T-helper 2 cell treated with Interferon-gamma antibody and Interleukin-4, amounts not matched to agents 5 μg/mL and 100 μg/mL, for 36 hours (primary cell): ENCODE measurements at regions not wholly inside any gene's neighbourhood (a gene's known extent, or its start where the extent isn't known, plus 50 kb on each side); places are given as distances from the start of the nearest gene placed in this dataset.

ENCODE experiments used
- DNase-seq: peaks from one replicate; pipeline ENCODE4 v3.0.0; 2021; ENCODE audit warnings: low spot score
- H3K27ac Mint-ChIP-seq: one replicate; pipeline ENCODE4 v1.8.0; 2021; ENCODE audit warnings: mild to moderate bottlenecking, mixed read lengths
- H3K27me3 Mint-ChIP-seq: one replicate; pipeline ENCODE4 v1.8.0; 2021; ENCODE audit warnings: low read depth, mixed read lengths
- H3K36me3 Mint-ChIP-seq: one replicate; pipeline ENCODE4 v1.8.0; 2021; ENCODE audit warnings: low read depth, mixed read lengths
- H3K4me1 Mint-ChIP-seq: one replicate; pipeline ENCODE4 v1.8.0; 2021; ENCODE audit warnings: low read depth, mixed read lengths
- H3K4me3 Mint-ChIP-seq: one replicate; pipeline ENCODE4 v1.8.0; 2022; ENCODE audit warnings: mild to moderate bottlenecking, moderate library complexity, mixed read lengths
- H3K9me3 Mint-ChIP-seq: one replicate; pipeline ENCODE4 v1.8.0; 2021; ENCODE audit warnings: mixed read lengths

DNA sequence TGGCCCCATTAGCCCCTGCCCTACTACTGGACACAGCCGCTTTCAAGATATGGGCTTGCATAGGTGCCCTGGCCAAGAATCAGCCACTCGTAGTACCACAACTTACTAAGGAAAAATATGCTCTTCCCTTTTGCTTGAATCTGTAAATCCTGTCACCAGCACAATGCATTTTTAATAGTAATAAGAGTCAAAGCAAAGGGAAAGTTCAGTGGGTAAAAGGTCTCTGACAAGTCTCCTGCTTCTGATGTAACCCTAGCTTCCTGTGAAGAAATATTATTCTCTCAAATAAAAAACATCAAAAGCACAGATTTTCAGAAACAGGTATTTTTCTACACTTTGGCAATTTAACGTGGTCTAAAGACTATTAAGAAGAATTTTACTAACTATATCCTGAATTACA, 373.8 kb downstream of the GJA1 start:
- Mint-ChIP-seq H3K4me3 (no peak overlapping the region), H3K27ac (no peak overlapping the region), H3K27me3 (no peaks in the 10 kb centered on the region), H3K36me3 (no peaks in the 10 kb centered on the region), H3K9me3 (no peaks in the 10 kb centered on the region), H3K4me1 (no peaks in the 10 kb centered on the region)
- DNase-seq = no peak

- no peak overlapping the region for H3K4me3 Mint-ChIP-seq
- no peaks in the 10 kb centered on the region for H3K9me3 Mint-ChIP-seq
- no peaks in the 10 kb centered on the region for H3K4me1 Mint-ChIP-seq
- DNase-seq = no peak
- H3K36me3 Mint-ChIP-seq = no peaks in the 10 kb centered on the region
- H3K27ac Mint-ChIP-seq = no peak overlapping the region
- H3K27me3 Mint-ChIP-seq = no peaks in the 10 kb centered on the region
Observed at GRCh38 chr6:121810158-121811032, 374.9 kb downstream of the GJA1 start.

- H3K36me3 Mint-ChIP-seq = no peaks in the 10 kb centered on the region
- H3K9me3 Mint-ChIP-seq = no peaks in the 10 kb centered on the region
- no peaks in the 10 kb centered on the region for H3K27me3 Mint-ChIP-seq
- H3K4me1 Mint-ChIP-seq = no peaks in the 10 kb centered on the region
- DNase-seq = no peak
- H3K27ac Mint-ChIP-seq = no peak overlapping the region
- H3K4me3 Mint-ChIP-seq = no peak overlapping the region
Observed at GRCh38 chr6:121811106-121811505, 375.7 kb downstream of the GJA1 start.

- Mint-ChIP-seq H3K4me3 (no peak overlapping the region), H3K27ac (no peak overlapping the region), H3K27me3 (no peaks in the 10 kb centered on the region), H3K36me3 (no peaks in the 10 kb centered on the region), H3K4me1 (no peaks in the 10 kb centered on the region), H3K9me3 (peaks cover 14% of the 10 kb centered on the region)
- no peak for DNase-seq
Observed at GRCh38 chr6:121816361-121816760, 380.9 kb downstream of the GJA1 start.

- H3K4me3 Mint-ChIP-seq = no peak overlapping the region
- no peaks in the 10 kb centered on the region for H3K4me1 Mint-ChIP-seq
- H3K9me3 Mint-ChIP-seq = peaks cover 14% of the 10 kb centered on the region
- H3K27me3 Mint-ChIP-seq = no peaks in the 10 kb centered on the region
- peaks cover 2% of the 10 kb centered on the region for H3K36me3 Mint-ChIP-seq
- DNase-seq = no peak
- H3K27ac Mint-ChIP-seq = no peak overlapping the region
Observed at GRCh38 chr6:121816906-121817540, 381.6 kb downstream of the GJA1 start.

- H3K27ac Mint-ChIP-seq = no peak overlapping the region
- peaks cover 3% of the 10 kb centered on the region for H3K36me3 Mint-ChIP-seq
- H3K9me3 Mint-ChIP-seq = peaks cover 14% of the 10 kb centered on the region
- no peak overlapping the region for H3K4me3 Mint-ChIP-seq
- no peaks in the 10 kb centered on the region for H3K27me3 Mint-ChIP-seq
- H3K4me1 Mint-ChIP-seq = no peaks in the 10 kb centered on the region
- no peak for DNase-seq
Observed at GRCh38 chr6:121823437-121823851, 388.0 kb downstream of the GJA1 start.

DNA sequence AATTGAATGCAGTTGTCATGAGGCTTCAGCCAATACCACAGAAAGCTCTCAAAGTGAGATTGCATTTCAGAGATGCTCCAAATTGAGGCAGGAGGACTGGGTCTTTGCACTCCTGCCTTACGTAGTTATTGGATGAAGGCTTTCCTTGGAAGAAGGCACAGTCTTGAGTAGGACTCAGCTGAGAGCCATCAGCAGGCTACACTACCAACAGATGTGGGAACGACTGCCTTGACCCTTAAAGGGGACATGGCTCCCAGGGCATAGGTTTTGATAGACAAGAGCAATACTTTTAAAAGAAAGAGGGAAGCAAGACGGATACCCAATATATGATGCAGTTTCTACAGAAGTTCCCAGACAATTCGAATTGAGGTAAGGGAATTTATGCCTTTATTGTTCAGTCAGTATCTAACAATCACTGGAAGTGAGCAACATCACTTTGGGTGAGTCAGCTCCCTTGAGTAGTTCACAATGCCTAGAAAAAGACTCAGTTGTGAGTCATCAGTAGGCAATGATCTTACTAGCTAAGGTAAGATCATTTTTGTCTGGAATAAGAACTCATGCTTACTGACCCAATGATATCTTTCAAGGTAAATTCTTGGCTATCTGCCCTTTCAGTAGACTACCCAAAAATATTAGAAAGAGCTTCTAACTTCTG, 390.8 kb downstream of the GJA1 start:
- no peak for DNase-seq

GRCh38 chr6:121828146-121828886, 392.9 kb downstream of the GJA1 start:
- DNase-seq = no peak
- Mint-ChIP-seq H3K4me3 (no peak overlapping the region), H3K27ac (no peak overlapping the region), H3K9me3 (no peaks in the 10 kb centered on the region), H3K27me3 (no peaks in the 10 kb centered on the region), H3K36me3 (no peaks in the 10 kb centered on the region), H3K4me1 (no peaks in the 10 kb centered on the region)

More for the DNA sequence above, 390.8 kb downstream of the GJA1 start:
- no peaks in the 10 kb centered on the region for H3K9me3 Mint-ChIP-seq
- peaks cover 3% of the 10 kb centered on the region for H3K36me3 Mint-ChIP-seq
- H3K27ac Mint-ChIP-seq = no peak overlapping the region
- H3K27me3 Mint-ChIP-seq = no peaks in the 10 kb centered on the region
- H3K4me1 Mint-ChIP-seq = no peaks in the 10 kb centered on the region
- H3K4me3 Mint-ChIP-seq = no peak overlapping the region

DNA sequence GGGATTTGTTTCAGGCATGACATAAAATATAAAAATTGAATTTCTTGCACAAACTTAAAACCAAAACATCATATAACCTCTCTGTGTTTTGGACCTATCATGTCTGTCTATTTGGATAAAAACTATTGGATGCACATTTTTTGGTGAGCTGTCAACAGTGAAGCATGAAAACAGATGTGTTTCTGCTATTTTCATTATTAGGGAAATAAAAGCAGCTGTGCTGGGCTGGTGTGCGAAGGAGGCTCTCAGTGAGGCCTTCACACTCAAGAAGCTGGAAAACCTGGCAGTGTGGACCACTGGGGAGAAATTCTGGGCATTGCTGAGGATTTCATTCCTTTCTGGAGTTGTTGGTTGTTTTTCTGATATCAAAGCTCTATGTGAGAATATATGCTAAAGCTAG, 395.3 kb downstream of the GJA1 start:
- no peaks in the 10 kb centered on the region for H3K36me3 Mint-ChIP-seq
- no peaks in the 10 kb centered on the region for H3K4me1 Mint-ChIP-seq
- H3K4me3 Mint-ChIP-seq = no peak overlapping the region
- H3K9me3 Mint-ChIP-seq = no peaks in the 10 kb centered on the region
- no peaks in the 10 kb centered on the region for H3K27me3 Mint-ChIP-seq
- no peak overlapping the region for H3K27ac Mint-ChIP-seq
- DNase-seq = no peak

DNA sequence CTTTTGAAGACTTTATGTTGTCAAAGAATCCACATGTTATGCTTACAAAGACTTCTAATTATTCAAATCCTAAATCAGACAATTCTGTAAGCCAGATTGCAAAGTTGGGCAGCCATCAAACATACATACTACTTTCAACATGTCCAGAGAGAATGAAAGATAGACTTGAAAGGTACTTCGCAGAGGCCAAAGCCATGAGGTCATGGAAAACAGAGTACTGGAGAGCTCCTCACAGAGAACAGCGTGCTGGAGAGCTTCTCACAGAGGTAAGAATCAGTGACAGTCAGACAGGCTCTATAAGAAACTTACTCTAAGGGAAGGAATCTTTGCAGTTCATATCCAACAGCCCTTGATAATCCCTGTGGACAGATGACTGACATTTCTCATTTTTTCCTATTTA, 400.2 kb downstream of the GJA1 start:
- H3K4me1 Mint-ChIP-seq = peaks cover 2% of the 10 kb centered on the region
- no peaks in the 10 kb centered on the region for H3K27me3 Mint-ChIP-seq
- H3K27ac Mint-ChIP-seq = no peak overlapping the region
- no peaks in the 10 kb centered on the region for H3K9me3 Mint-ChIP-seq
- H3K36me3 Mint-ChIP-seq = no peaks in the 10 kb centered on the region
- DNase-seq = no peak
- no peak overlapping the region for H3K4me3 Mint-ChIP-seq

DNA sequence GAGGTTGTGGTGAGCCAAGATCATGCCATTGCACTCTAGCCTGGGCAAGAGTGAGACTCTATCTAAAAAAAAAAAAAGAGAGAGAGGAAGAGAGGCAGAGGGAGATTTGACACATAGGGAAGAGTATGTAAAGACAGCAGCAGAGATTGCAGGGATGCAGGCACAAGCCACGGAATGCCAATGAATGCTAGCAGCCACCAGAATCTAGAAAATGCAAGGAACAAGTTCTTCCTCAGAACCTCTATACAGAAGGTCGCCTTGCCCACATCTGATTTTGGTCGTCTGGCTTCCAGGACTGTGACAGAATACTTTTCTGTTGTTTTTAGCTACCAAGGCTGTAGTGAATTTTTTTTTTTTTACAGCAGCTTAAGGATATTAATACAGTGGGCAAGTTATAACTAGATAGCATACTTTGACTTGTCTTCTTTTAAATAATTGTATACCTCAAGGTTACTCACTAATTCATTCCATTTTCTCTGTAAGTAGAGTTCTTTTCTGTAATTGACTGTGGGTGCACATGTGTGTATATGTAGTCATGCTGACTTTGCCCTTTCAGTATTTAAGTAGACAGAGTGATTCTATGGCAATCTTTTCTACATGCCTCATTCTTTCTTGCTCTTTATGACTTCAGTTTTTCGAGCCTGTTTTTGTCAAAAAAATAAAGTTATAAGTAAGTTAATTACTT, 402.2 kb downstream of the GJA1 start:
- no peaks in the 10 kb centered on the region for H3K9me3 Mint-ChIP-seq
- no peaks in the 10 kb centered on the region for H3K36me3 Mint-ChIP-seq
- no peak overlapping the region for H3K27ac Mint-ChIP-seq

DNA sequence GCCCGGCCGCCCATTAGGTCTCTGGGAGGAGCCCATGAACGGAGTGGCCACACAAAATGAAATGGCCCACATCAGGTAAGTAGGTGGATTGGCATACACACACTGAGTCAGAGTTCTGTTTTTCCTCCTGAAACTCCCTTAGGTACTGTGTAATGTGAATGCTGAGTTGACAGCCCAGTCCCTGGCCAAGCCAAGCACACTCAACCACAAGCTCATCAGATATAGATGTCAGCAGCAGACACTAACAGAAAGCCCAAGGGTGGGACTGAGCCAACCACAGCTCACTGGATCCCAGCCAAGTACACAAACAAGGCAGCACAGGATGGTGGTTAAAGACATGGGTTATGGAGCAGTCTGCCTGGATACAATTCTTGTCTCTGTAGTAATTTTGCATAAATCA, 403.4 kb downstream of the GJA1 start:
- DNase-seq = no peak
- Mint-ChIP-seq H3K27me3 (no peaks in the 10 kb centered on the region), H3K27ac (no peak overlapping the region), H3K4me3 (no peak overlapping the region), H3K4me1 (peaks cover 2% of the 10 kb centered on the region), H3K9me3 (no peaks in the 10 kb centered on the region), H3K36me3 (no peaks in the 10 kb centered on the region)

More for the DNA sequence above, 402.2 kb downstream of the GJA1 start:
- no peak overlapping the region for H3K4me3 Mint-ChIP-seq
- no peak for DNase-seq
- H3K4me1 Mint-ChIP-seq = peaks cover 2% of the 10 kb centered on the region
- no peaks in the 10 kb centered on the region for H3K27me3 Mint-ChIP-seq

- Mint-ChIP-seq H3K36me3 (no peaks in the 10 kb centered on the region), H3K4me1 (peaks cover 2% of the 10 kb centered on the region), H3K4me3 (no peak overlapping the region), H3K27ac (no peak overlapping the region), H3K9me3 (no peaks in the 10 kb centered on the region), H3K27me3 (no peaks in the 10 kb centered on the region)
- no peak for DNase-seq
Observed at GRCh38 chr6:121839896-121840295, 404.4 kb downstream of the GJA1 start.
